BLaER1 (cell line): ENCODE measurements at regions not wholly inside any gene's neighbourhood (a gene's known extent, or its start where the extent isn't known, plus 50 kb on each side); places are given as distances from the start of the nearest gene placed in this dataset.

Experiments used
- H3K27ac ChIP-seq: shearing (Covaris generic); formaldehyde crosslinking; 2 replicates; pipeline ENCODE4 v1.8.1; 2022
- H3K27me3 ChIP-seq: shearing (Covaris generic); formaldehyde crosslinking; 2 replicates; pipeline ENCODE4 v1.8.1; 2022
- H3K36me3 ChIP-seq: shearing (Covaris generic); formaldehyde crosslinking; 2 replicates; pipeline ENCODE4 v1.8.1; 2022
- H3K4me1 ChIP-seq: shearing (Covaris generic); formaldehyde crosslinking; 2 replicates; pipeline ENCODE4 v1.8.1; 2022
- H3K4me2 ChIP-seq: shearing (Covaris generic); formaldehyde crosslinking; 2 replicates; pipeline ENCODE4 v1.8.1; 2022
- H3K4me3 ChIP-seq: shearing (Covaris generic); formaldehyde crosslinking; 2 replicates; pipeline ENCODE4 v1.8.1; 2022
- H3K9ac ChIP-seq: shearing (Covaris generic); formaldehyde crosslinking; 2 replicates; pipeline ENCODE4 v1.8.1; 2022
- H3K9me3 ChIP-seq: shearing (Covaris generic); formaldehyde crosslinking; 2 replicates; pipeline ENCODE4 v1.8.1; 2022
- H4K20me1 ChIP-seq: shearing (Covaris generic); formaldehyde crosslinking; 2 replicates; pipeline ENCODE4 v1.8.1; 2022
- Cebpa-rat ChIP-seq: shearing (Covaris generic); IDR thresholded peaks from 2 replicates; pipeline ENCODE4 v1.8.1; 2022

GRCh38 chr3:104785947-104786346 lies 580.8 kb upstream of the ALCAM start:
- no peaks in the 10 kb centered on the region for H3K4me1 ChIP-seq
- no peaks in the 10 kb centered on the region for H3K36me3 ChIP-seq
- no peak overlapping the region for H3K4me3 ChIP-seq
- H3K27ac ChIP-seq: no peak overlapping the region
- no peak for TF ChIP-seq Cebpa-rat
- no peaks in the 10 kb centered on the region for H4K20me1 ChIP-seq
- H3K27me3 ChIP-seq: no peaks in the 10 kb centered on the region
- H3K9me3 ChIP-seq: no peaks in the 10 kb centered on the region
- no peak overlapping the region for H3K9ac ChIP-seq
- H3K4me2 ChIP-seq: no peak overlapping the region

- Histone ChIP-seq H3K27me3 (no peaks in the 10 kb centered on the region), H3K9ac (no peak overlapping the region), H3K27ac (no peak overlapping the region), H3K4me1 (no peaks in the 10 kb centered on the region), H4K20me1 (no peaks in the 10 kb centered on the region), H3K4me2 (no peak overlapping the region), H3K4me3 (no peak overlapping the region), H3K9me3 (no peaks in the 10 kb centered on the region), H3K36me3 (no peaks in the 10 kb centered on the region)
- no peak for TF ChIP-seq Cebpa-rat
Measured at GRCh38 chr3:104787306-104787705, 579.4 kb upstream of the ALCAM start.

GRCh38 chr3:104788807-104789206 lies 577.9 kb upstream of the ALCAM start:
- H3K9ac ChIP-seq: no peak overlapping the region
- no peak for TF ChIP-seq Cebpa-rat
- no peak overlapping the region for H3K27ac ChIP-seq
- H4K20me1 ChIP-seq: no peaks in the 10 kb centered on the region
- no peaks in the 10 kb centered on the region for H3K27me3 ChIP-seq
- no peak overlapping the region for H3K4me3 ChIP-seq
- H3K4me1 ChIP-seq: no peaks in the 10 kb centered on the region
- no peaks in the 10 kb centered on the region for H3K9me3 ChIP-seq
- H3K4me2 ChIP-seq: no peak overlapping the region
- no peaks in the 10 kb centered on the region for H3K36me3 ChIP-seq

- no peaks in the 10 kb centered on the region for H3K4me1 ChIP-seq
- TF ChIP-seq Cebpa-rat: no peak
Measured at GRCh38 chr3:104791331-104791730, 575.4 kb upstream of the ALCAM start.

GRCh38 chr3:104796556-104796955 lies 570.2 kb upstream of the ALCAM start:
- Histone ChIP-seq H3K9me3 (no peaks in the 10 kb centered on the region), H3K9ac (no peak overlapping the region), H3K27me3 (no peaks in the 10 kb centered on the region), H3K27ac (no peak overlapping the region), H3K4me3 (no peak overlapping the region), H4K20me1 (no peaks in the 10 kb centered on the region), H3K4me1 (no peaks in the 10 kb centered on the region), H3K36me3 (no peaks in the 10 kb centered on the region), H3K4me2 (no peak overlapping the region)
- TF ChIP-seq Cebpa-rat: no peak

More at GRCh38 chr3:104791331-104791730, 575.4 kb upstream of the ALCAM start:
- no peak overlapping the region for H3K4me2 ChIP-seq
- no peak overlapping the region for H3K27ac ChIP-seq
- no peak overlapping the region for H3K4me3 ChIP-seq
- no peaks in the 10 kb centered on the region for H4K20me1 ChIP-seq
- H3K27me3 ChIP-seq: no peaks in the 10 kb centered on the region
- no peak overlapping the region for H3K9ac ChIP-seq
- H3K36me3 ChIP-seq: no peaks in the 10 kb centered on the region
- H3K9me3 ChIP-seq: no peaks in the 10 kb centered on the region

- Histone ChIP-seq H3K36me3 (no peaks in the 10 kb centered on the region), H3K9me3 (no peaks in the 10 kb centered on the region), H3K27me3 (no peaks in the 10 kb centered on the region), H3K9ac (no peak overlapping the region), H3K4me1 (no peaks in the 10 kb centered on the region), H4K20me1 (no peaks in the 10 kb centered on the region), H3K4me2 (no peak overlapping the region), H3K27ac (no peak overlapping the region), H3K4me3 (no peak overlapping the region)
- TF ChIP-seq Cebpa-rat: no peak
Measured at GRCh38 chr3:104805042-104805441, 561.7 kb upstream of the ALCAM start.

GRCh38 chr3:104805508-104805907 lies 561.2 kb upstream of the ALCAM start:
- Histone ChIP-seq H3K27me3 (no peaks in the 10 kb centered on the region), H3K36me3 (no peaks in the 10 kb centered on the region), H3K9ac (no peak overlapping the region), H3K4me3 (no peak overlapping the region), H3K9me3 (no peaks in the 10 kb centered on the region), H3K4me1 (no peaks in the 10 kb centered on the region), H4K20me1 (no peaks in the 10 kb centered on the region), H3K4me2 (no peak overlapping the region), H3K27ac (no peak overlapping the region)
- TF ChIP-seq Cebpa-rat: no peak

- no peak for TF ChIP-seq Cebpa-rat
- Histone ChIP-seq H3K9me3 (no peaks in the 10 kb centered on the region), H3K4me1 (no peaks in the 10 kb centered on the region), H4K20me1 (no peaks in the 10 kb centered on the region), H3K27ac (no peak overlapping the region), H3K9ac (no peak overlapping the region), H3K36me3 (no peaks in the 10 kb centered on the region), H3K27me3 (no peaks in the 10 kb centered on the region), H3K4me2 (no peak overlapping the region), H3K4me3 (no peak overlapping the region)
Measured at GRCh38 chr3:104810896-104811295, 555.8 kb upstream of the ALCAM start.

GRCh38 chr3:104816008-104816407 lies 550.7 kb upstream of the ALCAM start:
- no peak overlapping the region for H3K4me2 ChIP-seq
- H4K20me1 ChIP-seq: no peaks in the 10 kb centered on the region
- H3K27ac ChIP-seq: no peak overlapping the region
- H3K36me3 ChIP-seq: no peaks in the 10 kb centered on the region
- no peak overlapping the region for H3K4me3 ChIP-seq
- no peaks in the 10 kb centered on the region for H3K27me3 ChIP-seq
- H3K4me1 ChIP-seq: no peaks in the 10 kb centered on the region
- peaks cover 10% of the 10 kb centered on the region for H3K9me3 ChIP-seq
- no peak overlapping the region for H3K9ac ChIP-seq
- TF ChIP-seq Cebpa-rat: no peak

- no peak overlapping the region for H3K9ac ChIP-seq
- no peak overlapping the region for H3K4me2 ChIP-seq
- H3K27ac ChIP-seq: no peak overlapping the region
- H3K27me3 ChIP-seq: no peaks in the 10 kb centered on the region
- no peaks in the 10 kb centered on the region for H4K20me1 ChIP-seq
- no peaks in the 10 kb centered on the region for H3K36me3 ChIP-seq
- H3K9me3 ChIP-seq: peaks cover 18% of the 10 kb centered on the region
- no peak for TF ChIP-seq Cebpa-rat
- no peak overlapping the region for H3K4me3 ChIP-seq
- H3K4me1 ChIP-seq: no peaks in the 10 kb centered on the region
Measured at GRCh38 chr3:104816716-104817115, 550.0 kb upstream of the ALCAM start.

- no peak for TF ChIP-seq Cebpa-rat
- H3K27me3 ChIP-seq: no peaks in the 10 kb centered on the region
Measured at GRCh38 chr3:104819333-104819732, 547.4 kb upstream of the ALCAM start.

More at GRCh38 chr3:104819333-104819732, 547.4 kb upstream of the ALCAM start:
- H3K4me1 ChIP-seq: no peaks in the 10 kb centered on the region
- no peaks in the 10 kb centered on the region for H4K20me1 ChIP-seq
- H3K9ac ChIP-seq: no peak overlapping the region
- peaks cover 29% of the 10 kb centered on the region for H3K9me3 ChIP-seq
- no peak overlapping the region for H3K4me3 ChIP-seq
- H3K27ac ChIP-seq: no peak overlapping the region
- H3K36me3 ChIP-seq: no peaks in the 10 kb centered on the region
- H3K4me2 ChIP-seq: no peak overlapping the region
